Uterus (tissue), 3 donors: ENCODE measurements at regions not wholly inside any gene's neighbourhood (a gene's known extent, or its start where the extent isn't known, plus 50 kb on each side); places are given as distances from the start of the nearest gene placed in this dataset.

ENCODE experiments used
- DNase-seq, 2 donors: peaks; one replicate each; pipeline ENCODE4 v3.0.0-alpha.2; 2019 to 2020
- H3K27ac ChIP-seq, 2 donors: fragments of 200-600 bp; sonication (generic); 1 replicate in 1 of 2; 2 replicates in 1 of 2; pipeline ENCODE4 v1.5.1; 2016 to 2018
- H3K27me3 ChIP-seq, 2 donors: fragments of 200-600 bp; sonication (generic); one replicate each; pipeline ENCODE4 v1.5.1; 2018 to 2019; ENCODE audit warnings: control low read depth in 1 of 2
- H3K36me3 ChIP-seq, 2 donors: fragments of 200-600 bp; sonication (generic); one replicate each; pipeline ENCODE4 v1.5.1; 2019; ENCODE audit warnings: control low read depth in 1 of 2
- H3K4me1 ChIP-seq, 2 donors: fragments of 200-600 bp; sonication (generic); one replicate each; pipeline ENCODE4 v1.5.1; 2018 to 2019; ENCODE audit warnings: control low read depth in 1 of 2
- H3K4me3 ChIP-seq, 2 donors: fragments of 200-600 bp; sonication (generic); 1 replicate in 1 of 2; 2 replicates in 1 of 2; pipeline ENCODE4 v1.5.1; 2018 to 2019; ENCODE audit warnings: mild to moderate bottlenecking in 1 of 2
- H3K9me3 ChIP-seq, 2 donors: fragments of 200-600 bp; sonication (generic); one replicate each; pipeline ENCODE4 v1.5.1; 2019; ENCODE audit warnings: control low read depth in 1 of 2
- POLR2A ChIP-seq, 2 donors: fragments of 450-650 bp; IDR thresholded peaks; one replicate each; pipeline ENCODE4 v1.6.1; 2016; ENCODE audit warnings: antibody characterized with exemption in 2 of 2, mild to moderate bottlenecking in 1 of 2, moderate library complexity in 1 of 2
- intact Hi-C: fragments of 100-400 bp; cut with DNase I; formaldehyde crosslinking; loops from one replicate; pipeline ENCODE4 v1.15.1; 2023; ENCODE audit warnings: low total_unique reads
- TF ChIP-seq, protein P1 (sequence below), 4 experiments: fragments of 200-600 bp in 2 of 4; fragments of 450-650 bp in 2 of 4; sonication (generic) in 2 of 4; IDR thresholded peaks; one replicate each; pipeline ENCODE4 v1.5.1; 2016 to 2019; ENCODE audit warnings: antibody characterized with exemption in 4 of 4, mild to moderate bottlenecking in 2 of 4, moderate library complexity in 1 of 4
- donor health status: DM: yes; HTN: yes; CAD: no.

DNA sequence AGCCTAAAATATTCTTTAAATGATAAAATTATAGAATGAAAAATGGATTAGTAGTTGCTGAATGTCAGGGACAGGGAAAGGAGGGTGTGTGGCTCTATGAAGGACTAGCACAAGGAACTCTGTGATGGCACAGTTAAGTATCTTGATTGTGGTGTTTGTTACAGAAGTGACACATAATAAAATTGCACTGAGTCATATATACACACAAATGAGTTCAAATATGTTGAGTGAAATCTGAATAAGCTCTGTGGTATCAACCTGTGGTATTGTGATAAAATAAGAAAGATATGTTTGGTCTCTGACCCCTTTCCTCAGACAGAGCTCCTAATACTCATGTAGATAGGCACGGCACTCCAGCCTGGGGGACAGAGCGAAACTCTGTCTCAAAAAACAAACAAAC, 181.5 kb upstream of the TRIM24 start:
- no peaks in the 10 kb centered on the region for H3K4me1 ChIP-seq
- TF ChIP-seq POLR2A (IDR thresholded peaks at IDR 0.05): no peak
- TF ChIP-seq, protein P1, sequence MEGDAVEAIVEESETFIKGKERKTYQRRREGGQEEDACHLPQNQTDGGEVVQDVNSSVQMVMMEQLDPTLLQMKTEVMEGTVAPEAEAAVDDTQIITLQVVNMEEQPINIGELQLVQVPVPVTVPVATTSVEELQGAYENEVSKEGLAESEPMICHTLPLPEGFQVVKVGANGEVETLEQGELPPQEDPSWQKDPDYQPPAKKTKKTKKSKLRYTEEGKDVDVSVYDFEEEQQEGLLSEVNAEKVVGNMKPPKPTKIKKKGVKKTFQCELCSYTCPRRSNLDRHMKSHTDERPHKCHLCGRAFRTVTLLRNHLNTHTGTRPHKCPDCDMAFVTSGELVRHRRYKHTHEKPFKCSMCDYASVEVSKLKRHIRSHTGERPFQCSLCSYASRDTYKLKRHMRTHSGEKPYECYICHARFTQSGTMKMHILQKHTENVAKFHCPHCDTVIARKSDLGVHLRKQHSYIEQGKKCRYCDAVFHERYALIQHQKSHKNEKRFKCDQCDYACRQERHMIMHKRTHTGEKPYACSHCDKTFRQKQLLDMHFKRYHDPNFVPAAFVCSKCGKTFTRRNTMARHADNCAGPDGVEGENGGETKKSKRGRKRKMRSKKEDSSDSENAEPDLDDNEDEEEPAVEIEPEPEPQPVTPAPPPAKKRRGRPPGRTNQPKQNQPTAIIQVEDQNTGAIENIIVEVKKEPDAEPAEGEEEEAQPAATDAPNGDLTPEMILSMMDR (IDR thresholded peaks at IDR 0.05): no peak
- H3K27ac ChIP-seq: no peak overlapping the region
- no peaks in the 10 kb centered on the region for H3K9me3 ChIP-seq
- no peak overlapping the region for H3K4me3 ChIP-seq
- DNase-seq: no peak
- intact Hi-C loops: no loop called here
- no peaks in the 10 kb centered on the region for H3K36me3 ChIP-seq
- no peaks in the 10 kb centered on the region for H3K27me3 ChIP-seq

DNA sequence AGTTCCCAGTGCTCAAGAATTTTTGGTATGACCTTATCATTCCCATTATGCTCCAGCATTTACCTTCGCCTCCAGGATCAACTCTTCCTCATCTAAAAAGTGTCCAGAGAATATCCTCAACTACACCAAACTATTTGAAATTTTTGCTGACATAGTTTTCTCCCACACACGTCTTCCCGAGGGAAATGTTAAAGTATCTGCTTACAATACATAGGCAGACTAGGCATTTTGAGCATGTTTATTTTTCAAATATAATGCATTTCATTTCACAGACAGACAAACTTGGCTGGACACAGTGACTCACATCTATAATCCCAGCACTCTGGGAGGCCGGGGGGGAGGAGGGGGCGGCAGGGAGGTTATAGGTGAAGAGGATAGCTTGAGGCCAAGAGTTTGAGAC, 177.1 kb upstream of the TRIM24 start:
- Histone ChIP-seq H3K4me3 (no peak overlapping the region), H3K27ac (no peak overlapping the region), H3K36me3 (no peaks in the 10 kb centered on the region), H3K9me3 (no peaks in the 10 kb centered on the region), H3K4me1 (no peaks in the 10 kb centered on the region), H3K27me3 (no peaks in the 10 kb centered on the region)
- DNase-seq: no peak
- intact Hi-C loops: no loop called here
- TF ChIP-seq, protein P1 (IDR thresholded peaks at IDR 0.05): no peak
- no peak for TF ChIP-seq POLR2A (IDR thresholded peaks at IDR 0.05)

DNA sequence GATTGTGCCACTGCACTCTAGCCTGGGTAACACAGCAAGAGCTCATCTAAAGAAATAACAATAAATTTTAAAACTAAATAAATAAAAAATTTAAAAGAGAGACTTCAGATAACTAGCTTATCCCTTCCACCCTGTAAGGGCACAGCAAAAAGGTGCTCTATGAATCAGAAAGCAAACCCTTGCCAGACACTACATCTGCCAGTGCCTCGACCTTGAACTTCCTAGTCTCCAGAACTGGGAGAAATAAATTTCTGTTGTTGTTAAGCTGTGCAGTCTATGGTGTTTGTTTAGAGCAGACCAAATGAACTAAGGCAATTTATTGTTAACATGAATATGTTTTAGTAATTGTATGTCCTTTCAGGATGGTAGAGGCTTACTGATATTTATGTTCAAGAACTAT, 174.9 kb upstream of the TRIM24 start:
- intact Hi-C loops: no loop called here
- Histone ChIP-seq H3K4me1 (no peaks in the 10 kb centered on the region), H3K36me3 (no peaks in the 10 kb centered on the region), H3K4me3 (no peak overlapping the region), H3K27ac (no peak overlapping the region), H3K9me3 (no peaks in the 10 kb centered on the region), H3K27me3 (no peaks in the 10 kb centered on the region)
- DNase-seq: no peak
- no peak for TF ChIP-seq POLR2A (IDR thresholded peaks at IDR 0.05)
- TF ChIP-seq, protein P1 (IDR thresholded peaks at IDR 0.05): no peak

DNA sequence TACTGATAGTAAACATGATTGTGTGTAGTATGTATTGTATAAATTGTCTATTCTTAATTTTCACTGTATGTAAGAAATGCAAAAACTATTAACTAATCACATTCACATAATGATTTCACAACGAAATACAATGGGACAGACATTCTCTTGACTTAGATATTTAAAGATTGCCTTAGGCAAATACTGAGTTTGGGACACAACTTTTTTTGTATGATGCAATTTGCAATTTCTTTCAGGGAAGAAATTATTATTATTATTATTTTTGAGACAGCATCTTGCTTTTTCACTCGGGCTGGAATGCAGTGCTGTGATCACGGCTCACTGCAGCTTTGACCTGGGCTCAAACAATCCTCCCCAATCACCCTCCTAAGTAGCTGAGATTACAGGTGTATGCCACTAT, 173.2 kb upstream of the TRIM24 start:
- Histone ChIP-seq H3K27ac (no peak overlapping the region), H3K4me3 (no peak overlapping the region), H3K27me3 (no peaks in the 10 kb centered on the region), H3K9me3 (no peaks in the 10 kb centered on the region), H3K36me3 (no peaks in the 10 kb centered on the region), H3K4me1 (no peaks in the 10 kb centered on the region)
- TF ChIP-seq, protein P1 (IDR thresholded peaks at IDR 0.05): no peak
- TF ChIP-seq POLR2A (IDR thresholded peaks at IDR 0.05): no peak
- intact Hi-C loops: no loop called here
- no peak for DNase-seq

DNA sequence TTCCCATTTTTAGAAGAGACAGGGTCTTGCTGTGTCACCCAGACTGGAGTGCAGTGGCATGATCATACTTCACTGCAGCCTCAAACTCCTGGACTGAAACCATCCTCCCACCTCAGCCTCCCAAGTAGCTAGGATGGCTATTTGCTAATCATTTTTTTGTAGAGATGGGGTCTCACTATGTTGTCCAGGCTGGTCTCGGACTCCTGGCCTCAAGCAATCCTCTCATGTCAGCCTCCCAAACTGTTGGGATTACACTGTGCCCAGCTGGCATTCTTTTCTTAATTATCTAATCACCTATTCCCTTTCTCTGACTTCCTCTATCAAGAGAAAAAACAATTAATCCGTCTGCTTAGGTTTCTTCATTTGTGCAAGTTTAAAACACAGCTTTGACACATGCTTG, 172.5 kb upstream of the TRIM24 start:
- intact Hi-C loops: no loop called here
- Histone ChIP-seq H3K9me3 (no peaks in the 10 kb centered on the region), H3K36me3 (no peaks in the 10 kb centered on the region), H3K27me3 (no peaks in the 10 kb centered on the region), H3K4me3 (no peak overlapping the region), H3K27ac (no peak overlapping the region), H3K4me1 (no peaks in the 10 kb centered on the region)
- DNase-seq: no peak
- TF ChIP-seq, protein P1 (IDR thresholded peaks at IDR 0.05): no peak
